ENCODE measurements at regions not wholly inside any gene's neighbourhood (a gene's known extent, or its start where the extent isn't known, plus 50 kb on each side); places are given as distances from the start of the nearest gene placed in this dataset.

- TF ChIP-seq, protein P1, sequence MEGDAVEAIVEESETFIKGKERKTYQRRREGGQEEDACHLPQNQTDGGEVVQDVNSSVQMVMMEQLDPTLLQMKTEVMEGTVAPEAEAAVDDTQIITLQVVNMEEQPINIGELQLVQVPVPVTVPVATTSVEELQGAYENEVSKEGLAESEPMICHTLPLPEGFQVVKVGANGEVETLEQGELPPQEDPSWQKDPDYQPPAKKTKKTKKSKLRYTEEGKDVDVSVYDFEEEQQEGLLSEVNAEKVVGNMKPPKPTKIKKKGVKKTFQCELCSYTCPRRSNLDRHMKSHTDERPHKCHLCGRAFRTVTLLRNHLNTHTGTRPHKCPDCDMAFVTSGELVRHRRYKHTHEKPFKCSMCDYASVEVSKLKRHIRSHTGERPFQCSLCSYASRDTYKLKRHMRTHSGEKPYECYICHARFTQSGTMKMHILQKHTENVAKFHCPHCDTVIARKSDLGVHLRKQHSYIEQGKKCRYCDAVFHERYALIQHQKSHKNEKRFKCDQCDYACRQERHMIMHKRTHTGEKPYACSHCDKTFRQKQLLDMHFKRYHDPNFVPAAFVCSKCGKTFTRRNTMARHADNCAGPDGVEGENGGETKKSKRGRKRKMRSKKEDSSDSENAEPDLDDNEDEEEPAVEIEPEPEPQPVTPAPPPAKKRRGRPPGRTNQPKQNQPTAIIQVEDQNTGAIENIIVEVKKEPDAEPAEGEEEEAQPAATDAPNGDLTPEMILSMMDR (IDR thresholded peaks at IDR 0.05; ENCODE audit: insufficient read depth, low read depth, low read length): no peak
- DNase-seq (ENCODE audit: low read depth): no peak
- H3K4me3 ChIP-seq (ENCODE audit: low read depth, low read length): no peak overlapping the region
These were observed 344.0 kb upstream of the SYNCRIP start for GRCh38 chr6:85986681-85987080.

DNA sequence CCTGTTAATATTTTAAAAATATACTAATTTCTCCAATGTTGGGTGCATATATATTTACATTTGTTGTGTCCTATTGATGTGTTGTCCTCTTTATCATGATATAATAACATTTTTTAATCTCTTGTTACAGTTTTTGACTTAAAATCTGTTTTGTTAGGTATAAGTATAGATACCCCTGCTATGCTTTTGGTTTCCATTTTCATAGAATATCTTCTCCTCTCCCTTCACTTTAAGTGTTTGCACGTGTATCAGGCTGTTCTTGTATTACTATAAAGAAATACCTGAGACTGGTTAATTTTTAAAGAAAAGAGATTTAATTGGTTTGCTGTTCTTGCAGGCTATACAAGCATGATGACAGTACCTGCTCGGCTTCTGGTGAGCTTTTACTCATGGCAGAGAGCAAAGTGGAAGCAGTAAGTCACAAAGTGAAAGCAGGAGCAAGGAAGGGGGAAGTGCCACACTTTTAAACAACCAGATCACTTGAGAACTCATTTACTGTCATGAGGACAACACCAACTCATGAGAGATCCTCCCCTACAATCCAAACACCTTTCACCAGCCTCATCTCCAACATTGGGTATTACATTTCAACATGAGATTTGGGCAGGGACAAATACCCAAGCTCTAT lies 340.5 kb upstream of the SYNCRIP start:
- TF ChIP-seq, protein P1 (IDR thresholded peaks at IDR 0.05; ENCODE audit: insufficient read depth, low read depth, low read length): no peak
- no peak overlapping the region for H3K4me3 ChIP-seq (ENCODE audit: low read depth, low read length)
- DNase-seq (ENCODE audit: low read depth): no peak

- TF ChIP-seq, protein P1 (IDR thresholded peaks at IDR 0.05; ENCODE audit: insufficient read depth, low read depth, low read length): no peak
- no peak overlapping the region for H3K4me3 ChIP-seq (ENCODE audit: low read depth, low read length)
- DNase-seq (ENCODE audit: low read depth): no peak
These were observed 335.0 kb upstream of the SYNCRIP start for GRCh38 chr6:85977661-85978060.

DNA sequence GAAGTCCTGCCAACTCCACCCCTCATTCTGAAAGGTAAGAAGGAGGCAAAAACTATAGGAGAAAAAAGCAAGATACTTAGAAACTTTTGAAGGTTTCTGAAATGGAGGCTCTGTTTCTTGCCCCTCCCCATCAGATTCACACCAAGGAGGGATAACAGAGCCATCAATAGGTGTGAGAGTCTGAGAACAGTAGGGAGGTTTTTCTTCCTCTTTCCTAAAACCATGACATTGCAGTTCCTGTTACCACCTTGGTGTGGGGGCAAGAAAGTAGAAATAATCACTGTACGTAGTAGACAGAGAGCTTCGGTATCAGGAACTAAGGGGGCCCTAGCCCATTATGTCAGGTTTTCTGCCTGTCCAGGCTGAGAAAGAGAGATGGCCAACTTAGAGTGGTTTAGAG lies 333.3 kb upstream of the SYNCRIP start:
- no peak for DNase-seq (ENCODE audit: low read depth)
- TF ChIP-seq, protein P1 (IDR thresholded peaks at IDR 0.05; ENCODE audit: insufficient read depth, low read depth, low read length): no peak
- H3K4me3 ChIP-seq (ENCODE audit: low read depth, low read length): no peak overlapping the region

DNA sequence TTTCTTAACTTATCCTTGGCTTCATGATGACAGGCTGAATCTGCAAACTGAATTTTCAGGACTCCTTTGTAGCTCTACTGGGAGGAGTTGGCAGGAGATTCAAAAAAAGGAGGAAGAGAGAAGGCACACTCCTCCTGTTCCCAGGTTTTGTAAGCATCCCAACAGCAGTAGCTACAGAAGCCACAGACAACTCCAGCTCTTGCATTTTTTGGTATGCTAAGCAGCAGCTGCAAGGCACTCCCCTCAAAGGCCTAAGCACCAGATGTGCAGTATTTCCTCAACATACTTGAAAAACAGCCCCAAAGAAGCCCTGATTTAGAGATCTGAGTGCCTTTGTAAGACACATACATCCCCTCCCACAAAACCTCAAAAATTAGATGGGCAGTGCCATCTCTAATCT lies 328.6 kb upstream of the SYNCRIP start:
- TF ChIP-seq, protein P1 (IDR thresholded peaks at IDR 0.05; ENCODE audit: insufficient read depth, low read depth, low read length): no peak
- no peak overlapping the region for H3K4me3 ChIP-seq (ENCODE audit: low read depth, low read length)
- no peak for DNase-seq (ENCODE audit: low read depth)

- TF ChIP-seq, protein P1 (IDR thresholded peaks at IDR 0.05; ENCODE audit: insufficient read depth, low read depth, low read length): no peak
- no peak overlapping the region for H3K4me3 ChIP-seq (ENCODE audit: low read depth, low read length)
- DNase-seq (ENCODE audit: low read depth): no peak
These were observed 324.1 kb upstream of the SYNCRIP start for GRCh38 chr6:85966828-85967227.

DNA sequence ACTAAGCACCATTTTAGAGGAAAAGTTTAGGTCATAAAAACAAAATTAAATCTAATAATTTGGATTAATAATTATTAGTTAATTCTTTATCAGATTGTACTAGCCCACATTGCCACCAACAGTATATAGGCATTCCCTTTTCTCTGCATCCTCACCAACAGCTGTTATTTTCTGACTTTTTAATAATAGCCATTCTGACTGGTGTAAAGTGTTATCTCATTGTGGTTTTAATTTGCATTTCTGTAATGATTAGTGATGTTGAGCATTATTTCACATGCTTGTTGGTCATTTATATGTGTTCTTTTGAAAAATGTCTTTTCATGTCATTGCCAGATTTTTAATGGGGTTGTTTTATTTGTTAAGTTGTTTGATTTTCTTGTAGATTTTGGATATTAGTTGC lies 319.1 kb upstream of the SYNCRIP start:
- no peak overlapping the region for H3K4me3 ChIP-seq (ENCODE audit: low read depth, low read length)
- DNase-seq (ENCODE audit: low read depth): no peak
- TF ChIP-seq, protein P1 (IDR thresholded peaks at IDR 0.05; ENCODE audit: insufficient read depth, low read depth, low read length): no peak

All from fibroblast of villous mesenchyme (primary cell).